ENCODE measurements at regions not wholly inside any gene's neighbourhood (a gene's known extent, or its start where the extent isn't known, plus 50 kb on each side); places are given as distances from the start of the nearest gene placed in this dataset.

- H4K20me1 ChIP-seq (ENCODE audit: insufficient read depth, low read length): no peaks in the 10 kb centered on the region
- H3K9ac ChIP-seq (ENCODE audit: low read length): no peak overlapping the region
- DNase-seq: peak; percentile 43
- TF ChIP-seq EZH2phosphoT487 (IDR thresholded peaks at IDR 0.05; ENCODE audit: low read length) (no peak), CTCF (IDR thresholded peaks at IDR 0.05; ENCODE audit: low read length) (no peak), EZH2 (optimal IDR thresholded peaks at IDR 0.05; ENCODE audit: low read depth, low read length) (no peak)
- H3K4me3 ChIP-seq (ENCODE audit: low read length): no peak overlapping the region
- no peak overlapping the region for H2AFZ ChIP-seq (ENCODE audit: low read length)
- no peaks in the 10 kb centered on the region for H3K9me3 ChIP-seq (replicated peaks; ENCODE audit: insufficient read depth, low read length)
- no peaks in the 10 kb centered on the region for H3K27me3 ChIP-seq (replicated peaks; ENCODE audit: insufficient read depth, low read length)
- H3F3A ChIP-seq (ENCODE audit: insufficient read depth, low read length): no peaks in the 10 kb centered on the region; the same call in 1 of the 2 replicates
- H3K4me2 ChIP-seq (ENCODE audit: low read depth, low read length): peak overlapping the region; percentile 21
- no peaks in the 10 kb centered on the region for H3K79me2 ChIP-seq (ENCODE audit: low read length)
- H3K36me3 ChIP-seq (replicated peaks; ENCODE audit: insufficient read depth, low read length): no peaks in the 10 kb centered on the region
- H3K4me1 ChIP-seq (ENCODE audit: low read length): peaks cover 3% of the 10 kb centered on the region; the same call in 1 of the 2 replicates
- H3K9me2 ChIP-seq (replicated peaks; ENCODE audit: insufficient read depth, low read length): no peaks in the 10 kb centered on the region
- H3K27ac ChIP-seq (ENCODE audit: low read length): no peak overlapping the region
Measured at GRCh38 chr6:91664327-91664959, 1077.6 kb upstream of the MAP3K7 start.

- TF ChIP-seq EZH2phosphoT487 (IDR thresholded peaks at IDR 0.05; ENCODE audit: low read length) (no peak), CTCF (IDR thresholded peaks at IDR 0.05; ENCODE audit: low read length) (no peak), EZH2 (optimal IDR thresholded peaks at IDR 0.05; ENCODE audit: low read depth, low read length) (no peak)
- H4K20me1 ChIP-seq (ENCODE audit: insufficient read depth, low read length): no peaks in the 10 kb centered on the region
- H3K9me3 ChIP-seq (replicated peaks; ENCODE audit: insufficient read depth, low read length): no peaks in the 10 kb centered on the region
- no peaks in the 10 kb centered on the region for H3K9me2 ChIP-seq (replicated peaks; ENCODE audit: insufficient read depth, low read length)
- no peak overlapping the region for H3K27ac ChIP-seq (ENCODE audit: low read length)
- no peak overlapping the region for H3K4me3 ChIP-seq (ENCODE audit: low read length)
- no peaks in the 10 kb centered on the region for H3K36me3 ChIP-seq (replicated peaks; ENCODE audit: insufficient read depth, low read length)
- no peak overlapping the region for H2AFZ ChIP-seq (ENCODE audit: low read length)
- no peaks in the 10 kb centered on the region for H3K27me3 ChIP-seq (replicated peaks; ENCODE audit: insufficient read depth, low read length)
- H3K79me2 ChIP-seq (ENCODE audit: low read length): no peaks in the 10 kb centered on the region
- H3K4me1 ChIP-seq (ENCODE audit: low read length): peaks cover 3% of the 10 kb centered on the region; the same call in 1 of the 2 replicates
- H3K9ac ChIP-seq (ENCODE audit: low read length): no peak overlapping the region
- H3F3A ChIP-seq (ENCODE audit: insufficient read depth, low read length): no peaks in the 10 kb centered on the region; the same call in 1 of the 2 replicates
- no peak overlapping the region for H3K4me2 ChIP-seq (ENCODE audit: low read depth, low read length)
- DNase-seq: no peak
Measured at GRCh38 chr6:91660893-91661292, 1074.0 kb upstream of the MAP3K7 start.

- H3K36me3 ChIP-seq (replicated peaks; ENCODE audit: insufficient read depth, low read length): no peaks in the 10 kb centered on the region
- H3K4me3 ChIP-seq (ENCODE audit: low read length): no peak overlapping the region
- H3K4me2 ChIP-seq (ENCODE audit: low read depth, low read length): no peak overlapping the region
- H3K9ac ChIP-seq (ENCODE audit: low read length): no peak overlapping the region
- TF ChIP-seq EZH2 (optimal IDR thresholded peaks at IDR 0.05; ENCODE audit: low read depth, low read length) (no peak), EZH2phosphoT487 (IDR thresholded peaks at IDR 0.05; ENCODE audit: low read length) (no peak), CTCF (IDR thresholded peaks at IDR 0.05; ENCODE audit: low read length) (no peak)
- H3K27me3 ChIP-seq (replicated peaks; ENCODE audit: insufficient read depth, low read length): no peaks in the 10 kb centered on the region
- no peaks in the 10 kb centered on the region; the same call in 1 of the 2 replicates for H3F3A ChIP-seq (ENCODE audit: insufficient read depth, low read length)
- DNase-seq: no peak
- no peaks in the 10 kb centered on the region for H3K9me2 ChIP-seq (replicated peaks; ENCODE audit: insufficient read depth, low read length)
- no peaks in the 10 kb centered on the region for H4K20me1 ChIP-seq (ENCODE audit: insufficient read depth, low read length)
- no peak overlapping the region for H2AFZ ChIP-seq (ENCODE audit: low read length)
- H3K9me3 ChIP-seq (replicated peaks; ENCODE audit: insufficient read depth, low read length): no peaks in the 10 kb centered on the region
- peaks cover 3% of the 10 kb centered on the region; the same call in 1 of the 2 replicates for H3K4me1 ChIP-seq (ENCODE audit: low read length)
- H3K79me2 ChIP-seq (ENCODE audit: low read length): no peaks in the 10 kb centered on the region
- H3K27ac ChIP-seq (ENCODE audit: low read length): no peak overlapping the region
Measured at GRCh38 chr6:91659891-91660290, 1073.0 kb upstream of the MAP3K7 start.

Data from MM.1S (cell line).